ENCODE measurements at regions not wholly inside any gene's neighbourhood (a gene's known extent, or its start where the extent isn't known, plus 50 kb on each side); places are given as distances from the start of the nearest gene placed in this dataset.

DNA sequence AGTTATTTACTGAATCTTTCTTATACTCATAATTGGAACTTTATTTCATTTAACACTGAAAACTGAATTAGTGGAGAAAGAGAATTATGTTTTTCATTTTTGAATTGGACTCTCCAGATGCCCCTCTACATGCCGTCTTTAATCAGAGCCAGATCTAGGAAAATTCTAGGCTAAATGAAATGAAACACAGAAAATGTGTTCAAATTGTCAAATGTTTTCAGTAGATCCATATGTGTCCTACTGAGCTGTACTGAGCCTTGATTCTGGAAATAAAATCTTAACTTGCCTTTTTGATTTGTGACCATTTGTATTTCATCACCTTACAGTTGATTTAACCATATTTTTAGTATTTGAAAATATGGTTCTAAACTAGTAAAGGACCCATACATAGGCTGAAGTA, 64.0 kb upstream of the GK2 start:
- DNase-seq = no peak

DNA sequence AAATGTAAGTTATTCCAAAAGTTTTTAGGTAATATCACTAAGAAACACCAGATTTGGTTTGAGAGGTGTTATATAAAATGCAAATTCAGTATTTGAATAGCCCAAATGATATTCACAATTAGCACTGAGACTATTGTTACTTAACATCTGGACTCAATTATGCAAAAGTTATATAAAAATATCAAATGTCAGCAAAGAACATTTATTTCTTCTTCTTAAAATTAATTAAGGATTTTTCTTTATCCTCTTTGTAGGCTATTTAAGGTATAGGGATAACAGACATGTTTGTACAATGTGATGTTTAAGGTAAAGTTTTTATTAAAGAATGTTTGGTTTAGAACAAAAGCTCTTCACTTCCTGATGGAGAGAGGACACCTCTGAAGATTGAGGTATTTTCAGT, 63.3 kb upstream of the GK2 start:
- DNase-seq = no peak

DNA sequence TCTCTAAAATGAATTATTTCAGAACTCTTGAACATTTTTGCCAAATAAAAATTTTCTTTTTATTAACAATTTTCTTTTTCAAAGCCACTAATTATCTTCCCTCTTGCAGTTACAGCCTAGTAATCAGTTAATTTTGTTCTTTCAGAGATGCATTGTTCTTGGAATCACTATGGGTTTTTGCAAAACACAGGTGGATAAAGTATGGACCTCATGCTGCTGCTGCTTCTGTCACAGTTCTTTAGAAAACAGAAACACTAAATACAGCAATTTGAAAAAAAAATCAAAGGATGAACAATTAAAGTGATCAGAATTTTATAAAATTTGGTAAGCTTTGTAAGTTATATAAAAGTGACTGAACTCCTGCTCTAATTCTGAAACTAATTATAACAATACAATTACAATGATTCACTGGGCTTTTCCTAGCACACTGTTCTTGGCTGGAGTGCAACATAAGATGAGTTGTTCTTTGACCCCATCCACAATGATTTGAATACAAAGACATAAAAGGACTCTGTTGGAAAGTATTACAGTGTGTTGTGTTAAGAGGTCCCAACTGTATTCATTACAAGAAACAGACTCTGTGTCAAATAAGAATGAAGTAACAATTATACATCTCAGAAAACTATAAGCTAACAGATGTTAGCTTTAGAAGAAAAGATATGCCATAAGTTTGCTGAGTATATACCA, 59.4 kb upstream of the GK2 start:
- DNase-seq = no peak

DNA sequence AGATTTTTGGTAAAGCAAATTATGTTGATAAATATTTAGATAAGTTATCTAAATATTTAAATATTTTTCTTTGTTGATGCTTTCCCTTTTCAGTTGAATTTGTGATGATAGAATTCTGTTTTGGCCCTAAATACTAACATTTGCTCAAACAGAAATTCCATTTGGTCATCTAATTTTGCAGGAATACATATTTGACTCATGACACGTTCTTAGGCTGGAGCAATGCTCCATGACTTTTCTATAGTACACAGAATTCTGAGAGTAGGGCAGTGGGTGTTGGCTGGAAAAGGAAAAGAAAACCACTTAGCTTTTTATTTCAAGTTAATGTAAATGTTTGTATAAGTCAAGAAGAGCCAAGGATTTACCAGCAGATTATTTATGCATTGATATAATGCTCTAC, 58.6 kb upstream of the GK2 start:
- DNase-seq = no peak

Data from nucleus accumbens (tissue), 56 donors.